ENCODE measurements at regions not wholly inside any gene's neighbourhood (a gene's known extent, or its start where the extent isn't known, plus 50 kb on each side); places are given as distances from the start of the nearest gene placed in this dataset.

DNA sequence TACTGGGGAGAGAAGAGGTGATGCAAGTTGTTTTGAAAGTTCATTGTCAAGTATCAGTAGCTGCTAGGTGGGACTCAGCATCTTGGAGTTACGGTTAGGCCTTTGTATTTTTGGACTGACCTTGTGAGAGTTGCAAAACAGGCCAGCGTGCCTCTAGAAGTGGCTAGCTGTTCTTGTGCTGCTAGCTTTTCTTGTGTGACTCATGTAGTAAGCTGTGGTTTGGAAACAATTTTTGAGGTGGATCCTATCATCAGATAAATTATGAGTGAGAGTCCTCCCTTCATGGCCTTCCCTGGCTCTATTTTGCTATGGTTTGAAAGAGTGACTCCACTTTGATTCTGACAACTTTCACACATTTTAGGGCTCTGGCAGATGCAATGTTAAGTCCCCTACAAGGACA, 409.2 kb upstream of the HS6ST1 start:
- TF ChIP-seq, protein P1, sequence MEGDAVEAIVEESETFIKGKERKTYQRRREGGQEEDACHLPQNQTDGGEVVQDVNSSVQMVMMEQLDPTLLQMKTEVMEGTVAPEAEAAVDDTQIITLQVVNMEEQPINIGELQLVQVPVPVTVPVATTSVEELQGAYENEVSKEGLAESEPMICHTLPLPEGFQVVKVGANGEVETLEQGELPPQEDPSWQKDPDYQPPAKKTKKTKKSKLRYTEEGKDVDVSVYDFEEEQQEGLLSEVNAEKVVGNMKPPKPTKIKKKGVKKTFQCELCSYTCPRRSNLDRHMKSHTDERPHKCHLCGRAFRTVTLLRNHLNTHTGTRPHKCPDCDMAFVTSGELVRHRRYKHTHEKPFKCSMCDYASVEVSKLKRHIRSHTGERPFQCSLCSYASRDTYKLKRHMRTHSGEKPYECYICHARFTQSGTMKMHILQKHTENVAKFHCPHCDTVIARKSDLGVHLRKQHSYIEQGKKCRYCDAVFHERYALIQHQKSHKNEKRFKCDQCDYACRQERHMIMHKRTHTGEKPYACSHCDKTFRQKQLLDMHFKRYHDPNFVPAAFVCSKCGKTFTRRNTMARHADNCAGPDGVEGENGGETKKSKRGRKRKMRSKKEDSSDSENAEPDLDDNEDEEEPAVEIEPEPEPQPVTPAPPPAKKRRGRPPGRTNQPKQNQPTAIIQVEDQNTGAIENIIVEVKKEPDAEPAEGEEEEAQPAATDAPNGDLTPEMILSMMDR (IDR thresholded peaks at IDR 0.05; ENCODE audit: control insufficient read depth, extremely low read depth, insufficient read depth), result no peak

DNA sequence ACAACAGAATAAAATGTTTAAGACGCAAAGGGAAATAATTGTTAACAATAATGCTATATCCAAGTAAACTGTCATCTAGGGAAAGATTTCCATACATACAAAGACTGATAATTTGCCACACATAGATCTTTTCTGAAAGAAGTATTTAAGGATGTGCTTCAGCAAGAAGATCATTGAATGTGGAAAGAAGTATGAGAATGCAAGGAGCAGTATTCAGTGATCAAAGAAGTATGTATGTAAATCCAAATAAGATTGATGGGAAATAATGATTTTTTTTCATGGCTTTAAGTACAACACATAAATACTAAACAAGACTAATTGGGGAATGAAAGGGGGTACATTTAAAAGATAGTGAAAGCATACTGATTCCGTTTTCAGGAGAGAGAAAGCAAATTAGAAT, 410.4 kb upstream of the HS6ST1 start:
- DNase-seq (ENCODE audit: low read depth), result no peak

More for the DNA sequence above, 409.2 kb upstream of the HS6ST1 start:
- no peak overlapping the region for H3K4me3 ChIP-seq (ENCODE audit: low read depth, low read length)
- no peak for DNase-seq (ENCODE audit: low read depth)

DNA sequence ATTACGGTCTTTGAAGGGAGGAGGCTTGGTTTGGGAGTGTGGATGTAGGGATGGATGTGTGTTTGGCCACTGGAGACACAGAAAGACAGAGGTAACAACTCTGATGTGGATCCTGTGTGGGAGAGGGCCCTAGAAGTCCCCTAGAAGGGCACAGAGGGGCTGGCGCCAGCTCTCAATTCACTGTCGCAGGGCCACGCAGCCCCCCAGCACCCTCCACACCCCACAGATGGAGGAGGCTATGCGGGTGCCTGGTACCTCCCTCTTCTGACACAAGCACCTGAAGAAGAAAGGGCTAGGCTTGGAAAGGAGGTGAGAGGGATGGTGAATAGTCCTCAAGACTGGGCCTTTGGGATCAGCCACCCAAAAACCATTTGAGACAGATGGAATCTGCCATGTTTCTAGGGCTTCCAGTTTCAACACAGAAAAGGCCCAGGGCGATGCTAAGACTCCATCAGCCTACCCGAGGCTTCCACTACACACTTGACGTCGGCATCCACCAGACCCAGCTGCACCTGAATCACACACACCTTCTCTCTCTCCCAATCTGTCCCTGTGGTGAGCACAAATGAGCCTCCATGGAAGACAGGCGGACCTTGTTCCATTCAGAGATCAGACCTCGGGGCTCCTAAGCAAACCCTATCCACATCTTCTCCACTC, 413.5 kb upstream of the HS6ST1 start:
- TF ChIP-seq, protein P1 (IDR thresholded peaks at IDR 0.05; ENCODE audit: control insufficient read depth, extremely low read depth, insufficient read depth), result no peak
- no peak overlapping the region for H3K4me3 ChIP-seq (ENCODE audit: low read depth, low read length)
- no peak for DNase-seq (ENCODE audit: low read depth)

More for the DNA sequence above, 410.4 kb upstream of the HS6ST1 start:
- TF ChIP-seq, protein P1 (IDR thresholded peaks at IDR 0.05; ENCODE audit: control insufficient read depth, extremely low read depth, insufficient read depth), result no peak
- no peak overlapping the region for H3K4me3 ChIP-seq (ENCODE audit: low read depth, low read length)

DNA sequence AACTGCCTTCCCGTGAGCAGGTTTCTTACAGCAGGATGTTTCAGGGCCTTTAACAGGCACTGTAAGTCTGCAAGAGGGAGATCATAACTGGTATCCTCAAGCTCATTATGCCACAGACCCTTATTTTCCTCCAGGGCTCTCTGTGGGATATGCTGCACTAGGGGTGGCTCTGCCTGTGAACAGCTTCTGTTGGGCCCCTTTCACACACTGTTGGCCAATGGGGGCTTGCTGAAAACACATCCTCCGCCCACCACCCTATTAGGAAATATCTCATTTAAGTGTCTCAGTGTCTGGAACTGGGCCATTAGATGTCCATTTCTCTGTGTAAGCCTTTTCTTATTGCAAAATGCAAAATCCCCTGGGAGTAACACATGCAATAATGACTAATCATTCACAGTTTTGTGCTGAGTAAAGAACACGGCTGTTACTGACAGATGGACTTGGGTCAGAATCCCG, 414.3 kb upstream of the HS6ST1 start:
- DNase-seq (ENCODE audit: low read depth), result no peak
- H3K4me3 ChIP-seq (ENCODE audit: low read depth, low read length), result no peak overlapping the region
- TF ChIP-seq, protein P1 (IDR thresholded peaks at IDR 0.05; ENCODE audit: control insufficient read depth, extremely low read depth, insufficient read depth), result no peak

DNA sequence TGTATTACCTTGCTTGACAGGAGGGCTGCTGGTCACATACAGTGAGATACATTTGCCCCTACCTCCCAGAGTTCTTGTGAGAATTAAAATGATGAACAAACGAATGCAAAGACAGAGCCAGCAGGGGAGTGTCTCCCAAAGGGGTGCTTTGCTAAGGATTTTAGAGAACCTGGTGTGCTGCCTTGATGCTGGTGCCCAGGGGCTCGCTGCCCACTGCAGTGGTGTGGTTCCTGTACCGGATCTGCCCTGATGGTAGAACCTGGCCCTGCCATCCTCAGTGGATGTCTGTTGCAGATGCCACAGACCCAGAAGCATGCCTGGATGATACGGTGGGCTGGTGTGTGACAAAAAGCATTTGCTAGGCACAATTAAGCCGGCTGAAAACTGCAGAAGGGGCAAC, 414.8 kb upstream of the HS6ST1 start:
- no peak overlapping the region for H3K4me3 ChIP-seq (ENCODE audit: low read depth, low read length)
- TF ChIP-seq, protein P1 (IDR thresholded peaks at IDR 0.05; ENCODE audit: control insufficient read depth, extremely low read depth, insufficient read depth), result no peak
- no peak for DNase-seq (ENCODE audit: low read depth)

DNA sequence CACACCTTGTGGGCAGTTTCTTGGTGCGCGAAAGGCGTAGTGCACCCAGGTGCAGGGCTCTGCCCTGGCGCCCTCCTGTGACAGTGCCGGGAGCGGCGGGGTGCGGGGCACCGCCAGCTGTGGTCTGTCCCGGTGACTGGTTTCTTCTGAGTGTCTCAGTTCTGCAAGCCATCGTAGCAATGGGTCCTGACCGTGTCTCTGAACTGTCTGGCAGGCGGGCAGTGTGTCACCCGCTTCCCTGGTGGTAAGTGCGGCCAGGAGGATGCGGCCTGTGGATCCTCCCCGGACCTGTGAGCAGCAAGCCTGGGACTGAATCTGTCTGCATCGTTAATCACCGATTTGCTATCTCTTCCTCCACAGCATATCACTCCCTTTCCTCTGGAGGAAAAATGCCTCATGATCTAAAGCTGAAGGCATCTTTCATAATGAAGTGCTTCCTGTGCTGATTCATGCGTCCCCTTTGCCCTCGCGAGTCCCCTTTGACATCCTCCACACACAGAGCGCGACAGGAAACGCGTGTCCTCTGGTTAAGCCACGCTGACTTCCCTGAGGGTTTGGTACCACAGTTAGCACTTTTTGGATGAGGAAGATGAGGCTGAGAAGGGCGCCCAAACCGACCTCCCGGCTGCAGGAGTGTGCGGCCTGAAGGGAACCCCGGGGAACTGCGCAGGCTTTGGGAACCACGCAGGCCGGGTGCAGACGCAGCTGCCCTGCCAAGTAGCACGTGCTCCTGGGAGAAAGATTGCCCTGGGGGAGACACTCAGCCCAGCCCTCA, 416.0 kb upstream of the HS6ST1 start:
- DNase-seq (ENCODE audit: low read depth), result no peak
- TF ChIP-seq, protein P1 (IDR thresholded peaks at IDR 0.05; ENCODE audit: control insufficient read depth, extremely low read depth, insufficient read depth), result no peak
- no peak overlapping the region for H3K4me3 ChIP-seq (ENCODE audit: low read depth, low read length)

All from LNCaP clone FGC (cell line).